Breast epithelium (tissue), 3 donors: ENCODE measurements at regions not wholly inside any gene's neighbourhood (a gene's known extent, or its start where the extent isn't known, plus 50 kb on each side); places are given as distances from the start of the nearest gene placed in this dataset.

ENCODE experiments used
- POLR2A ChIP-seq: fragments of 450-650 bp; IDR thresholded peaks from one replicate; pipeline ENCODE4 v1.6.1; 2016; ENCODE audit warnings: antibody characterized with exemption, mild to moderate bottlenecking, moderate library complexity
- POLR2AphosphoS5 ChIP-seq, 3 donors: sonication (generic); formaldehyde crosslinking; IDR thresholded peaks; one replicate each; pipeline ENCODE4 v1.6.1; 2017; ENCODE audit warnings: antibody characterized with exemption in 3 of 3
- TF ChIP-seq, protein P1 (sequence below), 3 donors: fragments of 450-650 bp; IDR thresholded peaks; one replicate each; pipeline ENCODE4 v1.5.1; 2016 to 2017; ENCODE audit warnings: antibody characterized with exemption in 3 of 3, mild to moderate bottlenecking in 3 of 3, moderate library complexity in 3 of 3

DNA sequence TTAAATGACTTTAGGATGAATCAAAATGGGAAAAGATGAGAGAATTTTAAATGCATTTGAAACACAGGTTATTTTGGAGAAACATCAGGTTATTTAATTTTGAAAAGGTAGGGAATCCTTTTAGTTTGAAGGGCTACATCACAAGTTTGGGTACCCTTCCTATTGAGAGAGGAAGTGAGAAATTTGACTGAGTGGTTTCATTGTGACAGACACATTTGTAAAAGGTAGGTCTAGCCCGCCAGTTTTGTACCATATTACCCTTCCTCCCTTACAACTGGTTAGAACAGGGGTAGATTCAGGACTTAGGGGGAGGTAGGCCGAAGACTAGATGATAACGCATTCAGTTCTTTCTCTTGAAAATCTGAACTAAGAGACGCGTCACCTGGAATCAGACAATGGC is 464.2 kb downstream of the EBF1 start:
- TF ChIP-seq POLR2A = no peak
- TF ChIP-seq POLR2AphosphoS5 (IDR thresholded peaks at IDR 0.05) = no peak
- TF ChIP-seq, protein P1, sequence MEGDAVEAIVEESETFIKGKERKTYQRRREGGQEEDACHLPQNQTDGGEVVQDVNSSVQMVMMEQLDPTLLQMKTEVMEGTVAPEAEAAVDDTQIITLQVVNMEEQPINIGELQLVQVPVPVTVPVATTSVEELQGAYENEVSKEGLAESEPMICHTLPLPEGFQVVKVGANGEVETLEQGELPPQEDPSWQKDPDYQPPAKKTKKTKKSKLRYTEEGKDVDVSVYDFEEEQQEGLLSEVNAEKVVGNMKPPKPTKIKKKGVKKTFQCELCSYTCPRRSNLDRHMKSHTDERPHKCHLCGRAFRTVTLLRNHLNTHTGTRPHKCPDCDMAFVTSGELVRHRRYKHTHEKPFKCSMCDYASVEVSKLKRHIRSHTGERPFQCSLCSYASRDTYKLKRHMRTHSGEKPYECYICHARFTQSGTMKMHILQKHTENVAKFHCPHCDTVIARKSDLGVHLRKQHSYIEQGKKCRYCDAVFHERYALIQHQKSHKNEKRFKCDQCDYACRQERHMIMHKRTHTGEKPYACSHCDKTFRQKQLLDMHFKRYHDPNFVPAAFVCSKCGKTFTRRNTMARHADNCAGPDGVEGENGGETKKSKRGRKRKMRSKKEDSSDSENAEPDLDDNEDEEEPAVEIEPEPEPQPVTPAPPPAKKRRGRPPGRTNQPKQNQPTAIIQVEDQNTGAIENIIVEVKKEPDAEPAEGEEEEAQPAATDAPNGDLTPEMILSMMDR (IDR thresholded peaks at IDR 0.05) = no peak
